Right cardiac atrium (tissue), 5 donors: ENCODE measurements at regions not wholly inside any gene's neighbourhood (a gene's known extent, or its start where the extent isn't known, plus 50 kb on each side); places are given as distances from the start of the nearest gene placed in this dataset.
"Not testable (repeated sequence)": the region's sequence is repeated elsewhere in the genome, so short reads cannot be mapped to it uniquely, and the experiment has no call there.

ENCODE experiments used
- ATAC-seq, 2 donors: fragments of 200-7000 bp; cut with Tn5 transposase; one replicate each; pipeline versions ENCODE4 v1.8.0 to v1.9.1; 2020; ENCODE audit warnings: moderate library complexity in 2 of 2, mild to moderate bottlenecking in 1 of 2
- DNase-seq, 3 donors: peaks; one replicate each; pipeline ENCODE4 v3.0.0-alpha.2; 2020
- H3K27ac ChIP-seq: one replicate; pipeline ENCODE4 v1.5.1; 2013; ENCODE audit warnings: mild to moderate bottlenecking, low read length, control low read depth, moderate library complexity
- H3K27me3 ChIP-seq: one replicate; pipeline ENCODE4 v1.6.1; 2013; ENCODE audit not compliant: control insufficient read depth, insufficient read depth
- H3K4me1 ChIP-seq: one replicate; pipeline ENCODE4 v1.6.1; 2013; ENCODE audit warnings: low read length; ENCODE audit not compliant: control insufficient read depth, insufficient read depth
- H3K4me3 ChIP-seq: one replicate; pipeline ENCODE4 v1.5.1; 2013; ENCODE audit warnings: low read length, control low read depth
- H3K9me3 ChIP-seq: one replicate; pipeline ENCODE4 v1.6.1; 2013; ENCODE audit warnings: low read length; ENCODE audit not compliant: control insufficient read depth
- WGBS: extraction: QIAGEN DNeasy Blood & Tissue Kit; methylation state at CpG from one replicate; pipeline ENCODE4 v1.1.7; 2013; 5-methylcytosine and 5-hydroxymethylcytosine counted together
- intact Hi-C, 4 donors: fragments of 100-400 bp; cut with DNase I; formaldehyde crosslinking; loops; one replicate each; pipeline versions ENCODE4 v1.11.0 to v1.14.0; 2022 to 2023
- donor health status: healthy with polysubstance abuse.
- donor health status: DM: no; HTN: yes; CAD: no.
- donor health status: DM: no; HTN: no; CAD: no.
- donor health status: DM: no; HTN: yes; CAD: no; lungs with severe emphysema.
- donor health status: DM: yes; HTN: yes; CAD: no.

- intact Hi-C loops: no loop called here
- 94% methylated on average over 1 of the region's 1 CpG for WGBS
- Histone ChIP-seq H3K4me1 (no peaks in the 10 kb centered on the region), H3K27ac (no peak overlapping the region), H3K4me3 (no peak overlapping the region), H3K27me3 (no peaks in the 10 kb centered on the region), H3K9me3 (no peaks in the 10 kb centered on the region)
- ATAC-seq (no peak), DNase-seq (no peak)
Measured at GRCh38 chr11:25576320-25576719, 755.6 kb upstream of the ANO3 start.

GRCh38 chr11:25579554-25579953 is 752.4 kb upstream of the ANO3 start:
- ATAC-seq, DNase-seq, intact Hi-C loops: not testable (repeated sequence)

GRCh38 chr11:25583596-25583995 is 748.3 kb upstream of the ANO3 start:
- Histone ChIP-seq H3K27me3 (no peaks in the 10 kb centered on the region), H3K9me3 (no peaks in the 10 kb centered on the region), H3K27ac (no peak overlapping the region), H3K4me3 (no peak overlapping the region), H3K4me1 (no peaks in the 10 kb centered on the region)
- 77% methylated on average over 3 of the region's 3 CpGs for WGBS
- ATAC-seq (no peak), DNase-seq (no peak)
- intact Hi-C loops: no loop called here

More at GRCh38 chr11:25579554-25579953, 752.4 kb upstream of the ANO3 start:
- not testable (repeated sequence) for H3K4me3 ChIP-seq, H3K4me1 ChIP-seq, H3K27me3 ChIP-seq, H3K27ac ChIP-seq, H3K9me3 ChIP-seq
- WGBS: 31% methylated on average over 2 of the region's 2 CpGs

GRCh38 chr11:25587496-25587895 is 744.4 kb upstream of the ANO3 start:
- Histone ChIP-seq H3K4me3 (no peak overlapping the region), H3K27ac (no peak overlapping the region), H3K9me3 (no peaks in the 10 kb centered on the region), H3K27me3 (no peaks in the 10 kb centered on the region), H3K4me1 (no peaks in the 10 kb centered on the region)
- ATAC-seq (no peak), DNase-seq (no peak)
- intact Hi-C loops: no loop called here

GRCh38 chr11:25593221-25593620 is 738.7 kb upstream of the ANO3 start:
- 83% methylated on average over 5 of the region's 5 CpGs for WGBS
- H3K4me1 ChIP-seq: no peaks in the 10 kb centered on the region
- no peaks in the 10 kb centered on the region for H3K9me3 ChIP-seq
- H3K27ac ChIP-seq: no peak overlapping the region
- intact Hi-C loops: no loop called here
- DNase-seq (no peak), ATAC-seq (no peak)
- no peaks in the 10 kb centered on the region for H3K27me3 ChIP-seq
- H3K4me3 ChIP-seq: no peak overlapping the region

- WGBS: 74% methylated on average over 3 of the region's 3 CpGs
- ATAC-seq: no peak
- Histone ChIP-seq H3K27me3 (no peaks in the 10 kb centered on the region), H3K27ac (no peak overlapping the region), H3K4me1 (no peaks in the 10 kb centered on the region), H3K4me3 (no peak overlapping the region), H3K9me3 (no peaks in the 10 kb centered on the region)
- intact Hi-C loops: no loop called here
- DNase-seq: no peak
Measured at GRCh38 chr11:25596701-25597100, 735.2 kb upstream of the ANO3 start.

- no peaks in the 10 kb centered on the region for H3K27me3 ChIP-seq
- 46% methylated on average over 2 of the region's 2 CpGs for WGBS
- no peak overlapping the region for H3K4me3 ChIP-seq
- H3K9me3 ChIP-seq: no peaks in the 10 kb centered on the region
- intact Hi-C loops: no loop called here
- no peak overlapping the region for H3K27ac ChIP-seq
- ATAC-seq: no peak
- H3K4me1 ChIP-seq: no peaks in the 10 kb centered on the region
- no peak for DNase-seq
Measured at GRCh38 chr11:25597696-25598095, 734.2 kb upstream of the ANO3 start.

GRCh38 chr11:25602149-25602548 is 729.8 kb upstream of the ANO3 start:
- no peaks in the 10 kb centered on the region for H3K4me1 ChIP-seq
- DNase-seq (no peak), ATAC-seq (no peak)
- no peaks in the 10 kb centered on the region for H3K27me3 ChIP-seq
- H3K9me3 ChIP-seq: no peaks in the 10 kb centered on the region
- H3K27ac ChIP-seq: no peak overlapping the region
- intact Hi-C loops: no loop called here
- H3K4me3 ChIP-seq: no peak overlapping the region
- WGBS: 66% methylated on average over 2 of the region's 2 CpGs

GRCh38 chr11:25602959-25603358 is 729.0 kb upstream of the ANO3 start:
- WGBS: 95% methylated on average over 2 of the region's 2 CpGs
- H3K4me3 ChIP-seq: no peak overlapping the region
- no peaks in the 10 kb centered on the region for H3K27me3 ChIP-seq
- no peak overlapping the region for H3K27ac ChIP-seq
- H3K4me1 ChIP-seq: no peaks in the 10 kb centered on the region
- no peaks in the 10 kb centered on the region for H3K9me3 ChIP-seq
- intact Hi-C loops: no loop called here
- no peak for ATAC-seq
- no peak for DNase-seq

GRCh38 chr11:25612806-25613205 is 719.1 kb upstream of the ANO3 start:
- Histone ChIP-seq H3K4me1 (no peaks in the 10 kb centered on the region), H3K27me3 (no peaks in the 10 kb centered on the region), H3K27ac (no peak overlapping the region), H3K4me3 (no peak overlapping the region), H3K9me3 (peaks cover 2% of the 10 kb centered on the region)
- intact Hi-C loops: no loop called here
- ATAC-seq (no peak), DNase-seq (peak in 1 of 3 donors; percentile 7)
- 22% methylated on average over 3 of the region's 3 CpGs for WGBS

- peaks cover 2% of the 10 kb centered on the region for H3K9me3 ChIP-seq
- no peak overlapping the region for H3K27ac ChIP-seq
- H3K4me3 ChIP-seq: no peak overlapping the region
- no peaks in the 10 kb centered on the region for H3K4me1 ChIP-seq
- intact Hi-C loops: no loop called here
- ATAC-seq (no peak), DNase-seq (no peak)
- H3K27me3 ChIP-seq: no peaks in the 10 kb centered on the region
- WGBS: 36% methylated on average over 1 of the region's 1 CpG
Measured at GRCh38 chr11:25613451-25613850, 718.5 kb upstream of the ANO3 start.

- Histone ChIP-seq H3K27me3 (no peaks in the 10 kb centered on the region), H3K9me3 (peaks cover 2% of the 10 kb centered on the region), H3K4me1 (no peaks in the 10 kb centered on the region), H3K4me3 (no peak overlapping the region), H3K27ac (no peak overlapping the region)
- ATAC-seq: no peak
- intact Hi-C loops: no loop called here
- DNase-seq: no peak
- WGBS: 78% methylated on average over 4 of the region's 4 CpGs
Measured at GRCh38 chr11:25613865-25614264, 718.1 kb upstream of the ANO3 start.
